HEK293 (cell line): ENCODE measurements at regions not wholly inside any gene's neighbourhood (a gene's known extent, or its start where the extent isn't known, plus 50 kb on each side); places are given as distances from the start of the nearest gene placed in this dataset.

Experiments
- KLF9 ChIP-seq: fragments of 450-650 bp; formaldehyde crosslinking; IDR thresholded peaks from 2 replicates; pipeline ENCODE4 v1.5.1; 2016; ENCODE audit warnings: missing biosample characterization, missing genetic modification characterization, low read depth
- WT1 ChIP-seq: fragments of 450-650 bp; formaldehyde crosslinking; IDR thresholded peaks from 2 replicates; pipeline ENCODE4 v1.5.1; 2016; ENCODE audit warnings: missing biosample characterization, missing genetic modification characterization
- ZNF174 ChIP-seq: fragments of 450-650 bp; formaldehyde crosslinking; IDR thresholded peaks from 2 replicates; pipeline ENCODE4 v1.5.0; 2017; ENCODE audit warnings: missing biosample characterization, mild to moderate bottlenecking, missing genetic modification characterization
- ZNF707 ChIP-seq: fragments of 450-650 bp; formaldehyde crosslinking; IDR thresholded peaks from 2 replicates; pipeline ENCODE4 v1.5.1; 2016; ENCODE audit warnings: missing biosample characterization, missing genetic modification characterization
- TF ChIP-seq, protein P1 (sequence below): fragments of 450-650 bp; formaldehyde crosslinking; conservative IDR thresholded peaks from 2 replicates; pipeline ENCODE4 v1.5.1; 2016; ENCODE audit warnings: low read depth, missing biosample characterization, missing genetic modification characterization

DNA sequence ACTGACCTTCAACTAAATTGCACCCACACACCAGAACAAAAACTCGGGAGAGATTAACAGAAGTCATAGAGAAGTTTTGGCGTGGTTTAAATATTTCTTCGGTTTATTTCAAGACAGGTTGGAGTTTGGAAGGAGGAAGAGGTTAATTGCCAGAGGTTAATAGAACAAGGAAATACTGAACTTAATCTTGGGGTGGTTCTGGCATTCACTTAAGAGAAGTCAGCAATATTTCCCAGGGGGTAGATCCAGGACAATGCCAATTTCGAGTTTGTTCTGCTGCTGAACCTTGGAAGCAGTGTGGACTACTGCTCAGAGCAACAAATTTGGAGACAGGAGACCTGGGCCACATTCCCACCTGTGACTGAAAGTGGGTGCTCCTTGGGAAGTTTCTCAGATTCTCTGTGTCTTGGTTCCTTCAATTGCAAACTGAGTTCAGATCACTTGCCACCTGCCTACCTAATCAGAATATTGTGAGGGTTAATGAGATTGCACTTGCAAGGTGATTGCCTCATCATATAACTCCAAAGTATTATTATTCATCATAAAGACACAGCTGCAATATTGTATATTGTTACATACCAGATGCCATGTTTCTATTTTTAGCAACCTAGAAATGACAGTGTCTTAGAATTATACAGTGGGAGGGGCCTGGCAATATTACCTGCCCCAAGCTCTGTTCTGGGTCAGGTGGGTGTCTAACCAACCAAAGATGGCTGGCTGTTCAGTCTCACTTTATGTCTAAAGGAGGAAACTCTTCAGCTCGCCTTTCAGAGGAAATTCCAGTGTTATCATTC lies 217.4 kb downstream of the CDCA7 start:
- TF ChIP-seq WT1, result no peak
- TF ChIP-seq ZNF174 (tag by site-specific recombination), result no peak
- TF ChIP-seq ZNF707 (tag by site-specific recombination), result no peak
- TF ChIP-seq, protein P1, sequence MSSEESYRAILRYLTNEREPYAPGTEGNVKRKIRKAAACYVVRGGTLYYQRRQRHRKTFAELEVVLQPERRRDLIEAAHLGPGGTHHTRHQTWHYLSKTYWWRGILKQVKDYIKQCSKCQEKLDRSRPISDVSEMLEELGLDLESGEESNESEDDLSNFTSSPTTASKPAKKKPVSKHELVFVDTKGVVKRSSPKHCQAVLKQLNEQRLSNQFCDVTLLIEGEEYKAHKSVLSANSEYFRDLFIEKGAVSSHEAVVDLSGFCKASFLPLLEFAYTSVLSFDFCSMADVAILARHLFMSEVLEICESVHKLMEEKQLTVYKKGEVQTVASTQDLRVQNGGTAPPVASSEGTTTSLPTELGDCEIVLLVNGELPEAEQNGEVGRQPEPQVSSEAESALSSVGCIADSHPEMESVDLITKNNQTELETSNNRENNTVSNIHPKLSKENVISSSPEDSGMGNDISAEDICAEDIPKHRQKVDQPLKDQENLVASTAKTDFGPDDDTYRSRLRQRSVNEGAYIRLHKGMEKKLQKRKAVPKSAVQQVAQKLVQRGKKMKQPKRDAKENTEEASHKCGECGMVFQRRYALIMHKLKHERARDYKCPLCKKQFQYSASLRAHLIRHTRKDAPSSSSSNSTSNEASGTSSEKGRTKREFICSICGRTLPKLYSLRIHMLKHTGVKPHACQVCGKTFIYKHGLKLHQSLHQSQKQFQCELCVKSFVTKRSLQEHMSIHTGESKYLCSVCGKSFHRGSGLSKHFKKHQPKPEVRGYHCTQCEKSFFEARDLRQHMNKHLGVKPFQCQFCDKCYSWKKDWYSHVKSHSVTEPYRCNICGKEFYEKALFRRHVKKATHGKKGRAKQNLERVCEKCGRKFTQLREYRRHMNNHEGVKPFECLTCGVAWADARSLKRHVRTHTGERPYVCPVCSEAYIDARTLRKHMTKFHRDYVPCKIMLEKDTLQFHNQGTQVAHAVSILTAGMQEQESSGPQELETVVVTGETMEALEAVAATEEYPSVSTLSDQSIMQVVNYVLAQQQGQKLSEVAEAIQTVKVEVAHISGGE (tag by site-specific recombination), result no peak
- no peak for TF ChIP-seq KLF9 (tag by site-specific recombination)
